ENCODE measurements at regions not wholly inside any gene's neighbourhood (a gene's known extent, or its start where the extent isn't known, plus 50 kb on each side); places are given as distances from the start of the nearest gene placed in this dataset.
"Not testable (repeated sequence)": the region's sequence is repeated elsewhere in the genome, so short reads cannot be mapped to it uniquely, and the experiment has no call there.

- H3K27ac ChIP-seq; H3K4me3 ChIP-seq (replicated peaks in 1 of 3); H3K9me3 ChIP-seq; H3K27me3 ChIP-seq; H3K36me3 ChIP-seq; H3K4me1 ChIP-seq: not testable (repeated sequence)
- intact Hi-C loops (cut with DNase I): loop anchor here (10.0 kb wide), 1 partner anchor 1978 kb away; no protein-coding TSS in a partner anchor
- peak; percentile 12 to 13 for DNase-seq
- peak in 4 of 6 experiments; percentile 11 to 47 (median 26) for TF ChIP-seq CTCF (IDR thresholded peaks at IDR 0.05)
- 32 to 36% methylated on average over 19 of the region's 19 CpGs for WGBS, 2 donors
Measured at GRCh38 chr3:90182291-90182976, 1075.0 kb downstream of the EPHA3 start.

GRCh38 chr3:90184861-90185260, 1077.4 kb downstream of the EPHA3 start:
- Histone ChIP-seq H3K36me3 (no peaks in the 10 kb centered on the region), H3K4me1 (no peaks in the 10 kb centered on the region), H3K27me3 (no peaks in the 10 kb centered on the region), H3K4me3 (replicated peaks in 1 of 3) (no peak overlapping the region), H3K27ac (no peak overlapping the region), H3K9me3 (no peaks in the 10 kb centered on the region)
- 94% methylated on average over 4 of the region's 4 CpGs for WGBS, 2 donors
- no peak for DNase-seq
- no peak for TF ChIP-seq CTCF (IDR thresholded peaks at IDR 0.05)
- TF ChIP-seq POLR2A (IDR thresholded peaks at IDR 0.05): no peak
- intact Hi-C loops (cut with DNase I): loop anchor here (10.0 kb wide), 1 partner anchor 1980 kb away; no protein-coding TSS in a partner anchor

GRCh38 chr3:90197383-90197782, 1090.0 kb downstream of the EPHA3 start:
- H3K9me3 ChIP-seq; H3K27ac ChIP-seq; H3K4me1 ChIP-seq; H3K4me3 ChIP-seq (replicated peaks in 1 of 3); DNase-seq; H3K27me3 ChIP-seq; intact Hi-C loops (cut with DNase I); H3K36me3 ChIP-seq: not testable (repeated sequence)
- WGBS, 2 donors: 92 to 95% methylated on average over 4 of the region's 4 CpGs

GRCh38 chr3:90202931-90203330, 1095.5 kb downstream of the EPHA3 start:
- H3K36me3 ChIP-seq; H3K9me3 ChIP-seq; DNase-seq; H3K4me1 ChIP-seq; H3K27me3 ChIP-seq; H3K4me3 ChIP-seq (replicated peaks in 1 of 3); intact Hi-C loops (cut with DNase I); H3K27ac ChIP-seq: not testable (repeated sequence)
- WGBS, 2 donors: 60 to 65% methylated on average over 2 of the region's 2 CpGs

GRCh38 chr3:90206482-90206881, 1099.1 kb downstream of the EPHA3 start:
- H3K4me1 ChIP-seq; H3K27me3 ChIP-seq; intact Hi-C loops (cut with DNase I); H3K27ac ChIP-seq; H3K36me3 ChIP-seq; DNase-seq; H3K4me3 ChIP-seq (replicated peaks in 1 of 3); H3K9me3 ChIP-seq: not testable (repeated sequence)
- 60 to 61% methylated on average over 2 of the region's 2 CpGs for WGBS, 2 donors

GRCh38 chr3:90207353-90208097, 1100.1 kb downstream of the EPHA3 start:
- WGBS, 2 donors: 63 to 71% methylated on average over 5 of the region's 5 CpGs
- H3K9me3 ChIP-seq; DNase-seq; H3K4me1 ChIP-seq; H3K27ac ChIP-seq; intact Hi-C loops (cut with DNase I); H3K4me3 ChIP-seq (replicated peaks in 1 of 3); H3K27me3 ChIP-seq; H3K36me3 ChIP-seq: not testable (repeated sequence)

- Histone ChIP-seq H3K36me3 (no peaks in the 10 kb centered on the region), H3K27ac (no peak overlapping the region), H3K4me3 (replicated peaks in 1 of 3) (no peak overlapping the region), H3K9me3 (no peaks in the 10 kb centered on the region), H3K4me1 (no peaks in the 10 kb centered on the region), H3K27me3 (no peaks in the 10 kb centered on the region)
- no peak for DNase-seq
- TF ChIP-seq POLR2A (IDR thresholded peaks at IDR 0.05) (no peak), CTCF (IDR thresholded peaks at IDR 0.05) (no peak)
- intact Hi-C loops (cut with DNase I): no loop called here
- 74 to 77% methylated on average over 4 of the region's 4 CpGs for WGBS, 2 donors
Measured at GRCh38 chr3:90221900-90222299, 1114.5 kb downstream of the EPHA3 start.
